H7 (cell line): ENCODE measurements at regions not wholly inside any gene's neighbourhood (a gene's known extent, or its start where the extent isn't known, plus 50 kb on each side); places are given as distances from the start of the nearest gene placed in this dataset.

Source experiments
- DNase-seq: peaks from one replicate; pipeline ENCODE4 v3.0.0; 2012
- H3K27me3 ChIP-seq: 2 replicates; pipeline ENCODE4 v1.6.0; 2011; ENCODE audit warnings: mild to moderate bottlenecking, low read length; ENCODE audit not compliant: control insufficient read depth, insufficient read depth
- H3K36me3 ChIP-seq: replicated peaks from 2 replicates; pipeline ENCODE4 v1.5.1; 2011; ENCODE audit warnings: low read length; ENCODE audit not compliant: control insufficient read depth, insufficient read depth
- H3K4me3 ChIP-seq: 2 replicates; pipeline ENCODE4 v1.5.1; 2011; ENCODE audit warnings: low read depth, mild to moderate bottlenecking, control low read depth, low read length, moderate library complexity; ENCODE audit not compliant: insufficient read depth

DNA sequence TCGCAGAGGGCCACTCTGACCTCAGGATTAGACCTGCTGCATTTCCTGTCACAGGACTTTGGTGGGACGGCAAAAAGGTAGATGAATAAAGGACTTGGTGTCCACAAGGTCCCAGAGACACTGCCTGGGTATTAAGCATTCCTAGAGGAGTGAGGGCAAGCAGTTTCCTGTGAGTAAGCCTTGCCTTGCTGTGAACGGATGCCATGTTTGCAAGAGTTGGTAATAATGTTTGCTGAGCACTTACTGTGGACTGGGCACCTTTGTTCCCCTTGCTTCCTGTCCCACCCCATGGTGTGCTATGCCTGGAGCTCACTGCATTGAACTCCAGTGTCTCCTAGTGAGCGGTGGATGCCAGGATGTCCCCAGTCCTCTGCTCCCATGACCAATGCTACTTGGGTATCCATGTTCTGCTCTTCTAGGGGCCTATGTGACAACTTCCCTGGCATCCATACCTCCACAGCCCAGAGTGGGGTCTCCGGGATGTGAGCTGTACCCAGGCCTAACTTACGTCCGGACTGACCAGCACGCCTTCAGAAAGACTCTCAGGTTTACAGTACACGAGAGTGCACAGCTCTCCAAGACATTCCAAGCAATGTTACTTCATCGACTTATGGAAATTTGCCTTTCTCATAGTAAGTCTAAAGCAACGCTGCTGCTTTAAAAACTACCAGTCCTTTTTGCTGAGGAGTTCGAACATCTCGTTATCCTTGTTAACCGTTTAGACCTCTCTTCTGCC is 95.5 kb upstream of the MSX1 start:
- DNase-seq = no peak
- Histone ChIP-seq H3K36me3 (no peaks in the 10 kb centered on the region), H3K27me3 (no peaks in the 10 kb centered on the region), H3K4me3 (no peak overlapping the region)

DNA sequence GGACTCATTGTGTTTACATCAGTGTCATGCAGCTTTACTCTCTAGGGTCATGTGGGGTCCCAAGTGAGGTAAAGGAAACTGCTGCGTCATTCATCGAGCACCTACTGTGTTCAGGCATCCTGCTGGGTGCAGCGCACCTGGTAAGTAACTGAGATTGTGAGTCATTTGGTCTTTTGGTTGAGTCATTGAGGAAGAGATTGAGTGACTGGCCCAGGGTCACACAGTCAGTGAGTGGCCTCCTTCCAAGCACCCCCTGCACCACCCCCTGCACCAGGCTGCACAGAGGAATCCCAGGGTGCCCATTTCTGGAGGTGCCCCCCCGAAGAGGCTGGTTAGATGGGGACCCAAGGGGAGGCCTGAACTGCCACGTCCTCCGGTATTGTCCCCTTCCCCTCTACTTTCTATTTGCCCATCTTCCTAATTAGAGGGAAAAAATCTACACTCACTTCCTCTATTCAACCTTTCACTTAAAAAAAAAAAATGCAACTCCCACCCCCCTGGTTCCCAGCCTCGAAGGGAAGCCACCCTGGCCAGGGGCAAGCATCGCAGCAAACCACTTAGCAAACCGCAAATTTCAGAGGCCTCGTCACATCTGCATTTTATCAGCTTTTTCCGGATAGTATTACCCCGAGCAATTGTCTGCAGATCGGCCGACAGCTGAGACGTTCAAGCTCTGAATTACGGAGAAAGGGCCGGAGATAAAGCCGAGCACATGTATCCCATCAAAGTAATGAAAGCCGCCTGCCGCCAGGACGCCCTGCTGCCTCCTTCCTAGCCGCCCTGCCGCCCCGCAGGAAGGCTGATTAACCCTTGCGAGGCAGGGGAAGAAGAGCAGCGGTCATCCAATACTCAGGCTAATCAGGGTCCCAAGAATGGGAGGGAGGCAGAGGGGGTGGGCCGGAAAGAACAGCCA is 96.3 kb upstream of the MSX1 start:
- Histone ChIP-seq H3K36me3 (no peaks in the 10 kb centered on the region), H3K27me3 (no peaks in the 10 kb centered on the region), H3K4me3 (no peak overlapping the region)
- peak; percentile 73 for DNase-seq

DNA sequence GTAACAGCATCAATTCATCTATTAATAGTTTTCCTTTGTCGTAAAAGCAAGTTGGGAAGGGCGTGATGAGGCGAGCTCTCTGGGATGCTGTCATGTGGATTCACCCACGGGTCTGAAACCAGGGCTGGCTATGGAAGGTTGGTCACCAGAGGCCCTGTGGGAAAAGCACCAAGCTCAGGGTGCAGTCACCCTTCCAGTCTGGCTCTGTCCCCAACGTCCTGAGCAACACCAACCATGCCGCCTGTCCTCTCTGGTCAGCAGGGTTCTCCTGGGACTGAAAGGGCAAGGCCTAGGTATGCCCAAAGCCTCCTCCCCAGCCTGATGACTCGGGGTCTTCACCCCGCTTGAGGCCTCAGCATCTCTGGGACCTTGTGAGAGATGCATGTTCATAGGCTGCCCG is 97.2 kb upstream of the MSX1 start:
- no peak overlapping the region for H3K4me3 ChIP-seq
- no peaks in the 10 kb centered on the region for H3K36me3 ChIP-seq
- no peaks in the 10 kb centered on the region for H3K27me3 ChIP-seq
- no peak for DNase-seq

DNA sequence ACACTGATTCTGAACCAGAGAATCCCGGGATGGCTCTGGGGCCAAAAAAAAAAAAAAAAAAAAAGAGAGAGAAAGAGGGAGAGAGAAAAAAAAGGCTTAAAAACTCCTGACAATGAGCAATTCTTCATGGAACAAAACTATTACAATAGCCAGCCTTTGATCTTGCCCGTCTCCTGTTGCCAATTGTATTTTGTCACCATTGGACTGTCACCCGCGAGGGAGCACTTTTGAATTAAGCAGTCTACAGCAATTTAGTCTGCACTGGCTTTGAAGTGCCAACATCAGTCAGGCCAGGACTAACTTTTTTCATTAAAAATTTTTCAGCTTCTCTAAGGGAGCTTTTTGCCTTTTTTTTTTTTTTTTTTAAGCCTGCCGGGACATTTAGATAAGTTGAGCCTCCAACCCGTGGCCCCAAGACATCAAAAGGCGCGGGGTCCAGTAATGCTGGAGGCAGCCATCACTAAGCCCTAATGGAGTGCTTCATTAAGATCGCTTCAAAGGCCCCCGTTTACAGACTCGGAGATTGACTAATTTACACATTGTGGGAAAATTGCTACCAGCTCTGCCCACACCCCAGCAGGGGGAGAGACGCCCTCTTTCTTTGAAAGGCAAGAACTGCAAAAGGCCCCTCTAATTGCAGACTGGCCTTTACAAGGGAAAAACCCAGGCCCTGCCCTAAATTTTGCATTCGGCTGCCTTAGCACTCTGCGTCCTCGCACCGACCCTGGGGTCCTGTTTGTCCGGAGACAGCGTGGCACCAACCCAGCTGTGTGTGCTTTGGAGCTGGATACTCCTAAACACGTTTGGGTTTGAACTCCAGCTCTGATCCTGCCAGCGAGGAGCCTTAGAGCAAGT is 98.1 kb upstream of the MSX1 start:
- H3K27me3 ChIP-seq = no peaks in the 10 kb centered on the region
- peak; percentile 82 for DNase-seq
- H3K36me3 ChIP-seq = no peaks in the 10 kb centered on the region
- no peak overlapping the region for H3K4me3 ChIP-seq

DNA sequence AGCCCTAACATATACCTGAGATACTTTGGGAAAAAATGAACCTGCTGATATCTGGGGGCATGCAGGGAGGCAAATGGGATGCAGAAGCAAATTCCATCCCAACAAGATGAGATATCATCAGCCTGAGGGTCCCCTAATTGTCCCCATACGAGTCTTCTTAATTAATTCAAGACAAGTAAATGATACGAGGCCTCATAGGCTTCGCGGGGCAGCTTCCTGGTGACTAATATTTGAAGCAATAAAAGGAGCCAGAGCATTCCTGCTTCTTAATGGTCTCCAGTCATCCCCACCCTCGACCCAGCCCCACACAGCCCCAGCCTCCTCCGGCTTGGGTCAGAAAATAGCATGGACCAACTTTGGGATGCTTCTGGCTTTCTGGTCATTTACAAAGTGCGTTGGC is 99.6 kb upstream of the MSX1 start:
- H3K36me3 ChIP-seq = no peaks in the 10 kb centered on the region
- H3K27me3 ChIP-seq = no peaks in the 10 kb centered on the region
- no peak for DNase-seq
- H3K4me3 ChIP-seq = no peak overlapping the region

DNA sequence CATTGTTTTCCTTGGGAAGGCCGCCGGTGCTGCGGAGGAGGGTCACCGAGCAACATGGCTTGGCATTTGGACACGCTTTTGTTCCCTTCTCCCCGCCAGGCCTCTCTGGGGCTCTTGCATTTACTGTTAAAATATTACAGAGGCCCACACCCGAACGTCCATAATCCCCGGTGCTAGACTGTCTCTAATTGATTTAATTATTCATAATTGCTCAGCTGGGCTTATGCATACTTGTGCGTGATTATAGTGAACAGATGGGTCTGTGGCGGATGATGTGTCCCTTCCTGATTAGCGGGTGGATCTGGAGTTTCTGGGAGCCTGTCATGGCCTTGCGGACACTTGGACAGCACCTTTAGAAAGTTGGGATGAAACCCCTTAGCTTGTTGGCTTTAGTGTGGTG is 100.2 kb upstream of the MSX1 start:
- Histone ChIP-seq H3K4me3 (no peak overlapping the region), H3K27me3 (no peaks in the 10 kb centered on the region), H3K36me3 (no peaks in the 10 kb centered on the region)
- DNase-seq = no peak

DNA sequence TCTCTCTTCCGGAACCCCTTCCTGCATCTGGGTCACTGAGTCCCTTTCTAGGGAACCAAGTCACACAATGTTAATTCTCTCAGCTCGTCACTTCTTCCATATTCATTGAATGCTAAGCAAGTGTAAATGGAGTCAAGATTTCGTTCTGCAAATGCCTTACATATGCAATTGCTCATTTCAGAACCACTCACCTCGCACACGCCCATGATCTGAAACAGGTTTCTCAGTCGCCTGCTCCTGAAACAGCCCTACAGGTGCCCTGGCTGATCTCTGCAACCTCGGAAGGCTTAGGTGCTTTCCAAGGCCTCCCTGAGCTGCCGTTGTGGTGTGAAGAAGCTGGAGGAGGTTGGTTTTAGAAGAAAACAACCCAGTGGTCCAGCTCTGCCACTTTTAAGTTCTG is 100.8 kb upstream of the MSX1 start:
- Histone ChIP-seq H3K36me3 (no peaks in the 10 kb centered on the region), H3K27me3 (no peaks in the 10 kb centered on the region), H3K4me3 (no peak overlapping the region)

DNA sequence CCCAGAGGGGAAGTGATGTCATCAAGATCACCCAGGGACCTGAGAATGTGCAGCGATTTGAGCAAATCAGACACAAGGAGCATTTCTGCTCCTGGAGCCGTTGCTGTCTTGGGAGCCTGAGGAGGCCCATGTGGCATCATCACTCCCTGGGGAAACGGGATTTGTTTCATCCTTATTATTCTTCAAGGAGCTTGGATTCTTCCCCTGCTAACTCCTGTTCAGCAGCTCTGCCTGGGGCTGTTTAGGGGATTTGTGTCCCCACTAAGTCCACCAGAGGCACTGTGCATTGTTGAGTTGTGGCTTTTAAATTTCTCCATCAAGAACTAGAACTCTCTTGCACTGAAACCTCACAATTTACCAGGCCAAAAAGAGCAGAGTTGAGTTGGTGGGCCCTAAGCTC is 104.2 kb upstream of the MSX1 start:
- DNase-seq = no peak
- Histone ChIP-seq H3K4me3 (no peak overlapping the region), H3K27me3 (no peaks in the 10 kb centered on the region; the same call in 1 of the 2 replicates), H3K36me3 (no peaks in the 10 kb centered on the region)

More for the DNA sequence above, 100.8 kb upstream of the MSX1 start:
- DNase-seq = no peak

DNA sequence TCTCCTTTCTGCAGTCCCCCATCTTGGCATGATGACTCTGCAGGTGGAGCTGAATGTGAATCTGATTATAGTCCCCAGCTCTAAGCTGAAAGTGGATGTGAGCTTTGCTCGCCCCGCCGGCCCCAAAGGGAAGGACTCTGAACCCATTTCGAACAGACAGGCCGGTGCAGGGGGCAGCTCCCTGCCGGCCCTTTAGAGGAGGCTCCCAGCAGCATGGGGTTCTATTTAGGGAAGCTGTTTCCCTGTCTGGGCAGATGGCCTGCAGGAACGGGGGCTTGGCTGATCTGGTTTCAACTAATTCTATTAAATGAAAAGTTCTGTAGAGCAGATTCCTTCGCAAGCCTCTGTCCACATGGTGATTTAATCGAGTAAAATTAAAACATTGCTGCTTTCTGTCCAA is 104.8 kb upstream of the MSX1 start:
- no peak for DNase-seq
- no peaks in the 10 kb centered on the region for H3K36me3 ChIP-seq
- H3K4me3 ChIP-seq = no peak overlapping the region
- no peaks in the 10 kb centered on the region; the same call in 1 of the 2 replicates for H3K27me3 ChIP-seq

DNA sequence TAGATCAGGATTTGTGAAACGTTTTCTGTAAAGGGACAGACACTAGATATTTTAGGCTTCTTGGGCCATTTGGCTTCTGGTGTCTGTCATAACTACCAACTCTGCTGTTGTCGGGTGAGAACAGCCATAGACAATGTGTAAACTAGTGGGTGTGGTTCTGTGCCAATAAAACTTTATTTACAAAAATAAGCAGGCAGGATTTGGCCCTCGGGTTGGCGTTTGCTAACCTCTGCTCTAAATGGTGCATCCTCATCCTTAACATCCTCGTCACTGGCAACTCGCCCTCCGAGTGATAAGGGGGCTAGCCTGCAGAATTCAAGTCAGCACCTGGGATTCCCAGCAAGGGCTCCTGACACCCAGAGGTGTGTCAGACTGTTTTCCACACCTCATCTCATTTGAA is 105.8 kb upstream of the MSX1 start:
- H3K36me3 ChIP-seq = no peaks in the 10 kb centered on the region
- DNase-seq = no peak
- H3K4me3 ChIP-seq = no peak overlapping the region
- H3K27me3 ChIP-seq = no peaks in the 10 kb centered on the region; the same call in 1 of the 2 replicates

DNA sequence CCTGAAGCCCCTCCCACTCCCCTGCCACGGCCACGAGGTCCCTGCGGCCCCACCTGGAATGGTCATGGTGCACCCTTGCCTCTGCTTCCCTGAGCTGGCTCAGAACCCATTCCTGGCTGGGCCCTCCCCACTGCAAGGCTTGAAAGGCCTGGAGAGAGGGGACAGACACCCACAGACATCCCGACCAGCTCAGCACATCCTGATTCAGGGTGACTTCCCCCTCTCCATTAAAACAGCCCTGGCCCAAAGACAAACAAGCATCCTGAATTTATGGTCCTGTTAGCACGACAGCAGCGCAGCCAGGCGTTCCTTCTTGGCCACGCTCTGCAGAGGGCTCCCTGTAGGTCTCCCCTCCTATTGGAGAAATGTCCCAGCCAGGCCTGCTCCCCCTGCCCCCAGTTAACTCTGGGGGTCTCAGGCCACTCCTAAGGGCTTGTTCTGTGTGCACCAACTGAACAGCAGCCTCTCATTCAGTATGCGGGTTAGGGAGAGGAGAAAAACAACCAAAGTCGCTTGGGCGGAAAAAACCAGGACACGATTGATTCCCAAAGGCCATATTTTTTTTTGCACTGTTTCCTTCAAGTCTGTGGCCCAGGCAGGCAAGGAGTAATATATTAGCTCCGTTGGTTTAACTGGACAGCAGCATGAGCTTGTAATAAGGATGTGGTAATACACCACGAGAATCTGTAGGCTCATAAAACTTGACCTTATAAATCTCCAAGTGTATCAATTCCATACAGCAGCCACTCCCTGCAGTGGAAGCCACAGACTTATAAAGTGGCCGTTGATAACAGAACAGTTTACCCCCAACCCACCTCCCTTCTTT is 106.7 kb upstream of the MSX1 start:
- Histone ChIP-seq H3K4me3 (no peak overlapping the region), H3K27me3 (no peaks in the 10 kb centered on the region; the same call in 1 of the 2 replicates), H3K36me3 (no peaks in the 10 kb centered on the region)
- DNase-seq = no peak

DNA sequence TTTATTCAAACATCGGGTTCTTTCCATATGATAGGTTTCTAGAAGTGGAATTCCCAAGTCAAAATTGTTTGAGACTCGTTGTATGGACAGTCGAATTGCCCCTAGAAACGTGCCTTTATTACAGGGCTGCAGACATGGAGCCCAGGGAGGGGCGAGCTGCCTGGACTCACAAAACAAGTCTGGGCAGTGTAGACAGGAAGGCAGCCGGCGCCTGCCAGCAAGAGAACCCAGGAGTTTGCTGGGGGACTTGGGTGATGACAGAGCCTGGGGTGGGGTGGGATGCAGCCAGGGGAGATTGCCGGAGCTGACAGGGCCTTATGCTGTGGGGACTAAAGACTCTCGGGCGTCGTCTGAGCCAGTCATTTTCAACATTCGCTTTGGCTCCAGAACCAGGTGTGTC is 107.4 kb upstream of the MSX1 start:
- no peaks in the 10 kb centered on the region for H3K36me3 ChIP-seq
- H3K27me3 ChIP-seq = no peaks in the 10 kb centered on the region; the same call in 1 of the 2 replicates
- H3K4me3 ChIP-seq = no peak overlapping the region
- no peak for DNase-seq

DNA sequence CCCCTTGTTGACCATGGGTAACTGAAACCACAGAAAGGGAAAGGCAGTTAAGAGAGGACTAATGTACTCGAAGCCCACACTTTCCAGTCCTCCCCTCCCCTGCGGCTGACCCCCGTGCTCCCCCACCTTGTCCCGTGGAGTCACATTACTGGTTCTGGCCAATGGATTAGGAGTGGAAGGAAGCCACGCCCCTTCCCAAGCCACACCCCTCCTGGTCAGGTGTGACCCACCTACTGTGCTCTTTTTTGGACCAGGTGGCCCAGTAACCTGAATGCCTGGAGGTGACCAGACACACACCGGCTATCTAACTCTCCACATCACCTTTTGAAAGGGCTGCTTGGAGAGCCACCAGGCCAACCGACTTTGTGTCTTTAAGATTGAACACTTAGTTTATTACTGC is 109.3 kb upstream of the MSX1 start:
- peak; percentile 85 for DNase-seq

DNA sequence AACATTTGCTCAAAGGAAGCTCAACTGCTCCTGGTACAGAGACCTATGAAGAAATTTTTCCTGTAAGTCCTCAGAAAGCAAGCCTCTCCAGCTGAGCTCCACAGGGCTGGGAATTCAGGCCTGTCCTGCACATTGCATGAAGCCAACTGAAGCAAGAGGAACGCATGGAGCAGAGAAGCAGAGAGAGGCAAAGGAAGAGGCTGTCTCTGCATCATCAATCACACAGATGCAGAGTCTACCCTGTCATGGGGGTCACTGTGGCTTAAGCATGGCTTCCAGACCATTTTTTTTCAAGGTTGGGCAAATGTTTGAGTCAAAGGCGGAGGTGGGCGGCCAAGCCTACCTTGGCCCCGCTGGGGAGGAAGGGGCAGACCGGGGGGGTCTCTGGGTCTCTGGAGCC is 110.3 kb upstream of the MSX1 start:
- Histone ChIP-seq H3K4me3 (no peak overlapping the region), H3K36me3 (no peaks in the 10 kb centered on the region), H3K27me3 (no peaks in the 10 kb centered on the region; the same call in 1 of the 2 replicates)
- DNase-seq = no peak

More for the DNA sequence above, 109.3 kb upstream of the MSX1 start:
- no peak overlapping the region for H3K4me3 ChIP-seq
- no peaks in the 10 kb centered on the region for H3K36me3 ChIP-seq
- H3K27me3 ChIP-seq = no peaks in the 10 kb centered on the region; the same call in 1 of the 2 replicates
